ENCODE measurements at regions not wholly inside any gene's neighbourhood (a gene's known extent, or its start where the extent isn't known, plus 50 kb on each side); places are given as distances from the start of the nearest gene placed in this dataset.

DNA sequence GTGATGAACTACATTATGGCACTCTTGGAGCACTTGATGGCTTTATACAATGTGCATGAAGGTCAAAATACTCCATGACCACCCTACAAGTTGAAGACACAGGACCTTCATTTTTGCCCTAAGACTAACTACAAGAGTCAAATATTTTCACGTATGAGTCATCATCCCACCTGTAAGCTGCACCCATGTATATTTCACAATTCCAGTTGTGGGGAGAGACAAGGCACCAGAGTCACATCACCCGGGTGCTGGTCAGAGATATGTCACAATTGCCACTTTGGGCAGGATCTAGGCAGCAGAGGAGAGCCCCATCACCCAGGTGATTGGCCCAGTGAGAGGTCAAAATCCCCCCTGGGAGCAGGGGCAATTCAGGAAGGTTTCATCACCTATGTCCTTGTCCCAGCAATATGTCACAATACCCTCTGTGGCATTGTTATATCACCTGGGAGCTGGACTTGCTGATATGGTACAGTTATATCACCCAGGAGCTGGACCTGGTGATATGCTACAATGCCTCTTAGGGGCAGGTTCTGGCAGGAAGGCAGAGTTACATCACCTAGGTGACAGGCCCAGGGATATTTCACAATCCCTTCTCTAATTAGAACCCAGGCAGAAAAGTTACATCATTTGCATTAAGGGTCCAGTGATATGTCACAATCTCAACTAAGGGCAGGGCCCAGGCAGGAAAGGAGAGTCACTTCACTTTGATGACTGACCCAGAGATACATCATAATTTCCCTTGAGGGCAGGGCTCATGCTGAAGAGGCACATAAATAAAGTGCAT, 1839.2 kb downstream of the TP53TG3F start:
- DNase-seq, result no peak

- no peak for DNase-seq
These were observed 1843.4 kb downstream of the TP53TG3F start for GRCh38 chr16:35302859-35303258.

- DNase-seq, result no peak
These were observed 1846.1 kb downstream of the TP53TG3F start for GRCh38 chr16:35305476-35305875.

GRCh38 chr16:35306915-35307314, 1847.5 kb downstream of the TP53TG3F start:
- DNase-seq, result no peak

GRCh38 chr16:35308674-35309073, 1849.3 kb downstream of the TP53TG3F start:
- no peak for DNase-seq

GRCh38 chr16:35310999-35311398, 1851.6 kb downstream of the TP53TG3F start:
- DNase-seq, result no peak

GRCh38 chr16:35311475-35311874, 1852.1 kb downstream of the TP53TG3F start:
- DNase-seq, result no peak

DNA sequence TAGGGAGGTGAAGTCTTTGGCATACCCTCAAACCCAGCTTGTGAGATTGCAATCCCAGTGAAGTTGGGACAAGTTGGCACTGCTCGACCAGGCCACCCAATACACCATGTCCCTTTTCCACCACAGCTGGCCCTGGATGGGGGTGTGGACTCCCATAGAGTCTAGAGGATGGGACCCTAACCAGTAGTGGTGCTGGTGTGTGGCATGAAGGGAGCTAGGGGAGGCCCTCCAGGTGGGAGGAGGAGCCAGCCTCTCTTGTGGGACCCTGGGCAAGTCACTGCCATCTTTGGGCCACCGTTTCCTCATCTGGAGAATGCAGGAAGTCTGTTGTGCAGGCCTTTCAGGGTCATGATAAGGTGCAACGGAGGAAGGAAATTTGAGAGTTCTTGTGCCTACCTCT, 1854.9 kb downstream of the TP53TG3F start:
- no peak for DNase-seq

GRCh38 chr16:35319536-35320192, 1860.3 kb downstream of the TP53TG3F start:
- DNase-seq, result no peak

DNA sequence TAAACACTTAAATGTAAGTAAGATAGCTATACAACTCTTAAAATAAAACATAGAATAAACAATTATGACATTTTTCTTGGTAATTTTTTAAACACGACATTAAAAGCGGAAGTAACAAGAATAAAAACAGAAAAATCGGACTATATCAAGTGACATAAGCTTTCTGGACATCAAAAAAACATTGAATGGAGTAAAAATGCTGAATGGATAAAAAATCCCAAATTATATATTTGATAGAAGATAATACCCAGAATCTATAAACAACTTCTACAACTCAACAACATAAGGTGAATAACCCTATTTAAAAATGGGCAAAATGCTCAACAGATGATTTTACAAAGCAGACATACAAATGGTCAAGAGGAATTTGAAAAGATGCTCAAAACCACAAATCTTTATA, 1866.5 kb downstream of the TP53TG3F start:
- DNase-seq, result no peak

GRCh38 chr16:35339337-35339736, 1879.9 kb downstream of the TP53TG3F start:
- peak; percentile 0 for DNase-seq

GRCh38 chr16:35342012-35342411, 1882.6 kb downstream of the TP53TG3F start:
- no peak for DNase-seq

DNA sequence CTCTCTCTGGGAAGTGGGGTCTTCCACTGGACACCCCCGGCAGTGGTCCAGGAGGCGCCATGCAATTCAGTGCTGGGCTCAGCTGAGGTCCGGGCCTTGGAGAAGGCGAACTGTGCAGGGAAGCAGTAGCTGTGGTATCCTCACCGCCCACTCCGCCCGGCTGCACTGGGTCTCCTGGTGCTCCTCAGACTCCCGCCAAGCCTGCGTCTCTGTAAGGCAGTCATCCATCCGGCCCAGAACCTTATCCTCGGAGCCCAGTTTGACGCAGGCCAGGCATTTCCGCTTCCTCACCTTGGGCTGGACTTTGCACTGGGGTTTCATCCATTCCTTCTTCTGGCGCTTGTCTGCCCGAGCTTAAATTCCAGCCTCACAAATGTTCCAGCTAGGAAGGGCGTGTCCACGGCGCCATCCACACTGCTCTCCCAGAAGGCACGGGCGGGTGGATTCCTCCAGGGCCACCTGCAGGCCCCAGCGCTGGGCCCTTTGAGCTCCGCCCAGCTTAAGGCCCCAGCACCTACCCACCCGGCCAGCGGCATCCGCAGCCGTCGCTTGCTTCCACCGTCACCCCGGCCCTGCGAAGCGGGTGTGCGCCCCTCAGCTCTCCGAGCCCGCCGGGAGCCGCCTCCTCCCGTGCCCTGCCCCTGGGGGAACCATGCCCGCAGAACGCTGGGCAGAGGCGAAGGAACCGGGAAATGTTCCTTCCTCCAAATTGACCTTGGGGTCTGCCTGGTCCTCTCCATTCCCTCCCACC, 1884.8 kb downstream of the TP53TG3F start:
- DNase-seq, result no peak

DNA sequence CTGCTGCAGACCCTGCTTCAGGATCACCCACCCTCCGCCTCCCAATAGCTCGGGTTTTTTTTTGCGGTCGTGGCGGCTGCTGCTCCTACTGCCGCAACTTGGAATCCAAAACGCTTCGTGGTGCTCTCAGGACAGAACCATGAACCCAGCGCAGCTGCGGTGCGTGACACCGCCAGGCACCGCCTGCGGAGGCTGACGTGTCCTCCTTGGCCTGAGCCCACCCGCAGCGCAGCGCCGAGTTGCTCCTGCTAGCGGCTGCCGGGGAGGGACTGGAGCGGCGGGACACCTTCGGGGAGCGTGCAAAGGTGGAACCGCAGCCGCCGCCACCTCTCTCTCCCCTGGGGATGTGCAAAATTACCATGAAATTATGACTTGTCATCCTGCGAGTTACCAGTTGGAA, 1893.0 kb downstream of the TP53TG3F start:
- DNase-seq, result no peak

- DNase-seq, result no peak
These were observed 1904.1 kb downstream of the TP53TG3F start for GRCh38 chr16:35363510-35363909.

- no peak for DNase-seq
These were observed 1904.9 kb downstream of the TP53TG3F start for GRCh38 chr16:35364263-35364662.

DNA sequence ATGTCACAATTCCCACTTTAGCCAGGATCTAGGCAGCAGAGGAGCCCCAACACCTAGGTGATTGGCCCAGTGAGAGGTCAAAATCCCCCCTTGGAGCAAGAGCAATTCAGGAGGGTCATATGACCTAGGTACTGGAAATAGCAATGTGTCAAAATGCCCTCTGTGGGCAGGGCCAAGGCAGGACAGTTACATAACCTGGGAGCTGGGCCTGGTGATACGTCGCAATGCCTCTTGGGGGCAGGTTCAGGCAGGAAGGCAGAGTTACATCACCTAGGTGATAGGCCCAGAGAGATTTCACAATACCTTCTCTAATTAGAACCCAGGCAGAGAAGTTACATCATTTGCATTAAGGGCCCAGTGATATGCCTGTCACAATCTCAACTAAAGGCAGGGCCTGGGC, 1906.3 kb downstream of the TP53TG3F start:
- no peak for DNase-seq

GRCh38 chr16:35370617-35371016, 1911.2 kb downstream of the TP53TG3F start:
- DNase-seq, result no peak

- no peak for DNase-seq
These were observed 1917.7 kb downstream of the TP53TG3F start for GRCh38 chr16:35377142-35377541.

GRCh38 chr16:35386619-35387018, 1927.2 kb downstream of the TP53TG3F start:
- no peak for DNase-seq

DNA sequence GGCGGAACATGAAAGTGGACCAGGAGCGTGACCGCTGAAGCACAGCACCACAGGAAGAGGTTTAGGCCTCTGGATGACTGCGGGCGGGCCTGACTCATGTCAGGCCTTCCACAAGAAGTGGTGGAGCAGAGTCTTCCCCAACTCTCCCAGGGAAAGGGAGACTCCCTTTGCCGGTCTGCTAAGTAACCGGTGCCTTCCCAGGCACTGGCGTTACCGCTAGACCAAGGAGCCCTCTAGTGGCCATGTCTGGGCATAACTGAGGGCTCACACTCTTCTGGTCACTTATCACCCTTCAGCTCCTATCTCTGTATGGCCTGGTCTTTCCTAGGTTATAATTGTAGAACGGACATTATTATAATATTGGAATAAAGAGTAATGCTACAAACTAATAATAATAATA, 1931.9 kb downstream of the TP53TG3F start:
- DNase-seq, result peak; percentile 64

DNA sequence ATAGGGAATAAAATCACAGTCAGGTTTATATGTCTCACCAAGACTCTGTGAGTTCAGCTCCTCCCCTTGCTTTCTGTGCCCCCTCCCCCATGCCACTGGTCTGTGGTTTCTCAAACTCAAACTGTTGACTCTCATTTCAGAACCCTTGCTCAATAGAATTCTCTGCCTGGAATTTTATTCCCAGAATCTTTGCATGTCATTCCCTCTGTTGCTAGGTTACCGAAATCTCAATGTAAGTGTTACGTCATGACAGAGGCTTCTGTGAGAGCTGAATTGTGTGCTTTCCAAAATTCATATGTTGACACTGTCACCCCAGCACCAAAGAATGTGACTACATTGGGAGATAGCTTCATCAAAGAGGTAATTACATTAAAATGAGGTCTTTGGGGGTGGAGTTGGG, 1938.8 kb downstream of the TP53TG3F start:
- DNase-seq, result no peak

DNA sequence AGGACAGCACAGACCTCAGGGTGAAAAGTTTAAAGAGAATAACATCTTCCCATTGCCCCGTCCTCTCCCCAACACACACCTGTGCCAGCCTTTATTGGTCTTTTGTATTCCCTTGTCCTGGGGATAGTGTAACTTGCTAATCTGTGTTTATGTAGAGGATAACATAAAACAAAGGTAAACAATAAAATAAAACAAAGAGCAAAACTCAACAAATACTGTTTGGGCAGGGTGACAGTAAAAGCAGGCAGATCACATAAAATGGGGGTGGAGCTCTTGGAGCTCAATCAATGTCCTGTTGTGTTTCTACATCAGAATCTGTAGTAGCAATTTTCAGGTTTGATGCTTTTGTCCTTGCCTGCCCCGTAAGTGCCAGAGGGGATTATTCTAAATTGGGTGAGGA, 1939.7 kb downstream of the TP53TG3F start:
- no peak for DNase-seq

DNA sequence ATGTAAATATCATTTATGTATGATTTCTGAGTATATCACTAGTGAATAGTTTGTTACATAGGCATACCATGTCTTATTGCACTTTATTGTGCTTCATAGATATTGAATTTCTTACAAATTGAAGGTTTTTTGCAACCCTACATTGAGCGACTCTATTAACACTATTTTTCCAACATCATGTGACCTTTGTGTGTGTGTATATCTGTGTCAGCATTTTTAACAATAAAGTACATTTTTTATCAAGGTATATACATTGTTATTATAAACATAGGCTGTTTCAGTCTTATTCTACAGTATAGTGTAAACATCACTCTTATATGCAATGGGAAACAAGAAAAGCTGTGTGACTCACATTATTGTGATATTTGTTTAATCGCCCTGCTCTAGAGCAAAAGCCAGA, 1944.9 kb downstream of the TP53TG3F start:
- DNase-seq, result no peak
